SK-MEL-5 (cell line): ENCODE measurements at regions not wholly inside any gene's neighbourhood (a gene's known extent, or its start where the extent isn't known, plus 50 kb on each side); places are given as distances from the start of the nearest gene placed in this dataset.

Source experiments
- DNase-seq: peaks from one replicate; pipeline ENCODE4 v3.0.0-alpha.2; 2016; ENCODE audit warnings: low read depth, low spot score
- in situ Hi-C: cut with HindIII; loops from 2 replicates; pipeline ENCODE4 v1.10.0; 2016; ENCODE audit warnings: low sequenced_read_pairs, high pct_unique_total_duplicates, low pct_unique_long_range_greater_than_20kb

DNA sequence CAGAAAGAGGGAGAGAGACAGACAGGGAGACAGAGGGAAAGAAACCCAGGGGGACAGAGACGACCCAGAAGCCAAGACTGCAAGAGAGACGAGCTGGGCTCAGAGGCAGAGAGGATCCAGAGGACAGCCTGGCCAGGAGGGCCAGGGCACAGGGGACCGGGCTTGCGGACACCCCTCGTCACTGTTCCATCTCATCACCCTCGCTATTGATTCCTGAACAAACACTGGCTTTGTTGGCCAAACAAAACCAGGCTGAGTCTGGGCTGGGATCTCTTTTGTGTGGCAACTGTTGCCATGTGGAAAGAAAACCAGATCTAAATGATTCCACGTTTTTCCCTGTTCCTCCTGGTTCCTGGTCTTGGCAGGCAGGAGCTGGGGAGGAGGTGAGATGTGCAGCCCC is 339.4 kb downstream of the MN1 start:
- no peak for DNase-seq
- in situ Hi-C loops, result no loop called here

- no peak for DNase-seq
- in situ Hi-C loops, result no loop called here
These were observed 338.4 kb downstream of the MN1 start for GRCh38 chr22:27463121-27463660.

DNA sequence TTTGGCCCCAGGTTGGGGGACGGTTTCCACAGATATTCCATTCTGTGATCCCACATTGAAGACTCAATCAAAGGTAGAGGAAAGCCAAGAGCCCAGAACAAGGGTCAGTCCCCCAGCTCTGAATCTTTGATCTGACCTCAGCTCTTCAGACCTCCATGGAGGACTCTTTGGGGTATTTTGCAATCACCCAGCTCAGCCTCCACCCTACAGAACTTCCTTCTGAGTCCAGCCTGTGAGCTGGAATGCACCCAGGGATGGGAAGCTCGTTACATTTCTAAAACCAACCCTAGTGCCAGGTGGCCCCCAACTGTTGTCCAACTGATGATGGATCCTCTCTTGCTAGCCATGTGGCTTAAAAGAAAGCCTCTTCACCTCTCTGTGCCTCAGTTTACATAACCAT is 335.3 kb downstream of the MN1 start:
- DNase-seq, result no peak
- in situ Hi-C loops, result no loop called here

DNA sequence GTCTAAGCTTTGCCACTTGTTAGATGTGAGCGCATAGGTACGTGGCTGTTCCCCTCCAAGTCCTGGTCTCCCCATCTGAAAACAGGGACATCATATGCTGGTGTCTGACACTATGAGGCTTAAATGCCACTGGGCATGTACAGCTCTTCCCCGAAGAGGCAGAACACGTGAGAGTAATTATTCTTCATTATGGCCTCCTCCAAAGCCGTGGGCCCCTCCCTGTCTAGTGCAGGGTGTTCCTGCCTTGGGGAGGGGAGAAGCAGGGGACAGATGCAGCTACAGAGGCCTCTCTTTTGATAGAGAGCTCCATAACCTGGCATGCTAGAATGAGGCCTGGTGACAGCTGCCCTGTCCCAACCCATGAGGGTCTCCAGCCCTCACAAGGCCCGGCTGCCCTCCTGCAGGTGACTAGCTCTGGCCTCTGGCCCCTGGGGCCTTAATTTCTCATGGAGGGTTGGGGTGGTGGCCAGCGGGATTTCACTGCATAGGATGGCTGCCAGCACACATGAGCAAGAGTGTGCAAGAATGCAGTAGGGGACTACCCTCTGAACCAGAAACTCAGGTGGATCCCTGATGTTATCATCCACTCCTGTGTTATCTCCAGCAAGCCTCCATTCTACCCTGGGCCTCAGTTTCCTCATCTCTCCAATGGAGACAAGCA is 334.6 kb downstream of the MN1 start:
- DNase-seq, result no peak
- in situ Hi-C loops, result no loop called here

DNA sequence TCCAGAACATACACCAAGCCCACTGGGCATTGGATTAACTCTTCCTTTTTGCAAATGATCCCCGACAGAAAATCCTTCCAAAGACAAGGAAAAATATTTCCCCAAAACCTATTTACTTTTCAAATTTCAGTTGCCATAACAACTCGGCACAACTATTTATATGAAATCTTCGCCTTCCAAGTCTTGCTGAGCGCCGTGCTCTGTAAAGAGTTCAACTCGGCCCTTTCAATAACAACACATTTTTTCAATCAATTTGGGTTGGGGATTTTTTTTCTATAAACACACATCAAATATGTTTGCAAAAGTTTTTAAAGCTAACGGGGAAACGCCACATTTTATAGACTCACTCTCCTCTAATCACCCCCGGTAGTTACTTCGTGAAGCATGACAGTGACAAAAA is 333.8 kb downstream of the MN1 start:
- DNase-seq, result no peak
- in situ Hi-C loops, result no loop called here

DNA sequence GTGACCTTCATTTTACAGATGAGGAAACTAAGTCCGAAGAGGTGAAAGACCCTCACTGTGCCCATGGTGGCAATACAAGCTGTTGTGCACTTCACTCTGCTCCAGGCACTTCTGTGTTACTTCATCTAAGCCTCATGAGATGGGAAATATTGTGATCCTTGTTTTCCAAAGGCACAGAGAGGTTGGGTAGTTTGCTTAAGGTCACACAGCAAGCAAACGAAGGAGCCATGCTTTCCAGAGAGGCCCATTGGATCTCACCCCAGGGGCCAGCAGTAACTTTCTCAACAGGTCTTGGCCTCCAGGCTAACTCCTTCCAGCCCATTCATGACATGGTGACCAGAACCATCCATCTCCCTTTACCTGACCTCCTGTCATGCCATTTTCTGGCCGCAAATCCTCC is 332.8 kb downstream of the MN1 start:
- in situ Hi-C loops, result no loop called here
- DNase-seq, result no peak

DNA sequence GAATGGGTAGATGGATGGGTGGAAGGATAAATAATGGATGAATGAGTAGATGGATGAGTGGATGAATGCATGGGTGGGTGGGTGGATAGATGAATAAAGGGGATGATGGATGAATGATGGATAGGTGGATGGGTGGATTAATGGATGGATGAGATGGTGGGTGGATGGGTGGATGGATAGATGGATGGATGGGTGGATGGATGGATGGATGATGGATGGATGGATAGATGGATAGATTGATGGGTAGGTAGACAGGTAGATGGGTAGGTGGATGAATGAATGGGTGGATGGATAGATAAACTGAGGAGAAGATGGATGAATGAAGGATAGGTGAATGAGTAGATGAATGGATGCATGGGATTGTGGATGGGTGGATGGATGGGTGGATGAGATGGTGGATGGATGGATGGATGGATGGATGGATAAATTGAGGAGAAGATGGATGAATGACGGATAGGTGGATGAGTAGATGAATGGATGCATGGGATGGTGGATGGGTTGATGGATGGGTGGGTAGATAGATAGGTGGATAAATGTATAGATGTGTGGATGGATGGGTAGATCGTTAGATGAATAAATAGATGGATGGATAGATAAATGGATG is 331.3 kb downstream of the MN1 start:
- no peak for DNase-seq

DNA sequence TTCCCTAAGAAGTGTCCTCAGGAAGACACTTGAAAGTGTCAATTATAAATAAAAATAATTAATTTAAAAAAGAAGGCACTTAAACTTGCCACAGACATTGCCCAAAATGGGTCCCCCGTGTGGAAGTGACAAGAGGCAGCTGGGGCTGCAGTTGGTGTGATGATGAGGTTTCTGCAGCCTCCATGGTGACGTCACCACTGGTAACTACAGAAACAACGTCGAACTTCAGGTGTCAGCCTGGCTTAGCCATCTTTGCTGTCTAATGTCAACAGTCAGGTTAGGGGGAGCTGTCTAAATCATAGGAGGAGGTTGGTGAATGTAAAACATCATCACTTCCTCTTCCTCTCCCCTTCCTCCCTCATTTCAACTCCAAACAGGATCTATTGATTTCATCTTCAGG is 328.6 kb downstream of the MN1 start:
- in situ Hi-C loops, result no loop called here
- DNase-seq, result no peak

More for the DNA sequence above, 331.3 kb downstream of the MN1 start:
- in situ Hi-C loops, result no loop called here

GRCh38 chr22:27473533-27473932 is 328.0 kb downstream of the MN1 start:
- in situ Hi-C loops, result no loop called here
- DNase-seq, result peak; percentile 31

GRCh38 chr22:27474112-27474571 is 327.4 kb downstream of the MN1 start:
- no peak for DNase-seq

DNA sequence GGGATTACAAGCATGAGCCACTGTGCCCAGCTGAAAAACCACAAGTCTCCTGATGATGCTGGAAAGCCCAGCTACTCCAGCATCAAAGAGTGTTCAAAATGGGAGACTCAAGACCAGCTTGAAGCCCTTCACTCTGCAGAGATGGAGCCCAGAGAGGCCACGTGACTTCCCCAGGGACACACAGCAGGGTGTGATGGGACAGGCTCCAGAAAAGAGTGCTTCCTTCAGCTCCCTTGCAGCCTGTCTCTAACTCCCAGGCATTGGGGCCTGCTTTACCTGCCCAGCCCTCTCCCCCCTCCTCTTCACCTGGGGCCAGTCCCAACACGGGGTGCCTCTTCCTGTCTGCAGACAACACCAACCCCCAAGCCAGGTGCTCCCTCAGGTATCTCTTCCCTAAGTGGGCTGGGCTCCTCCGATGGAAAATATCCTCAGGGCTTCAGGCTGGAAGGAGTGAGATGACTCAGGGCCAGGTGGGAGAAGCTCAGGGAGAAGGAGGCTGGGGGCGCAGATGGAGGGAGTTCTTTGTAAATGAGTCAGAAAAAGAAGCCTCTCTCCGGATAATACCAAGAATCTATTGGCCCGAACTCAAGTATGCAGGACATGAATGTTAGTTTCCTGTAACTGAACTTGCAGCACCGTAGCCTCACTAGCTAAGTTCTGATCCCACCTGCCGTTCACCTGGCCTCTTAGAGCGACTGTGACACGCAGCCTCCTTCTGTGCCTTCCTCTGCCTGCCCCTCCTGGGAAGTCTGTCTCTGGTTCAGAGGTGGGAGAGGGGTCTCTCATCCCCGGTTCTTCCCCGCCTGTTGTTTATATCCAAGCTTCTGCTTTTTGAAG is 326.6 kb downstream of the MN1 start:
- no peak for DNase-seq
- in situ Hi-C loops, result no loop called here

More at GRCh38 chr22:27474112-27474571, 327.4 kb downstream of the MN1 start:
- in situ Hi-C loops, result no loop called here

- in situ Hi-C loops, result no loop called here
- DNase-seq, result no peak
These were observed 326.0 kb downstream of the MN1 start for GRCh38 chr22:27475548-27475897.

DNA sequence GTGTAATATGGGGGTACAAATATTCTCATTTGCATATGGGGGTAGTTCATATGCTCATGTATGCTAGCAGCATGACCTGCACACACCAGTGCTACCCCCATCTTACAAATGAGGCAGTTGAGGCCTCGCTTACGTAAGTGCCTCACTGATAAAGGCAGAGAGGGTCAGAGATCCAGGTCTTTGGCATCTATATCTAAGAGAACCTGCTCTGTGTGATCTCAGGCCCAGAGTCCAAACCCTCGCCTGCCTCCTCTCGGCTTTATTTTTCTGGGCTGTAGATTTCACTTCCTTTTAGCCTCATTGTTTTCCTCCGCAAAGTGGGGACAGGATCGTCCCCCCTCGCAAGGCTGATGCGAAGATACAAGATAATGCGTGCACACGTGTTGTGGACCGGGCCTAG is 325.2 kb downstream of the MN1 start:
- no peak for DNase-seq
- in situ Hi-C loops, result no loop called here

GRCh38 chr22:27476729-27477128 is 324.8 kb downstream of the MN1 start:
- no peak for DNase-seq

GRCh38 chr22:27477171-27477570 is 324.4 kb downstream of the MN1 start:
- no peak for DNase-seq
- in situ Hi-C loops, result no loop called here

More at GRCh38 chr22:27476729-27477128, 324.8 kb downstream of the MN1 start:
- in situ Hi-C loops, result no loop called here

- in situ Hi-C loops, result no loop called here
- DNase-seq, result peak; percentile 54
These were observed 321.1 kb downstream of the MN1 start for GRCh38 chr22:27480487-27480886.

GRCh38 chr22:27482402-27482801 is 319.2 kb downstream of the MN1 start:
- no peak for DNase-seq
- in situ Hi-C loops, result no loop called here

DNA sequence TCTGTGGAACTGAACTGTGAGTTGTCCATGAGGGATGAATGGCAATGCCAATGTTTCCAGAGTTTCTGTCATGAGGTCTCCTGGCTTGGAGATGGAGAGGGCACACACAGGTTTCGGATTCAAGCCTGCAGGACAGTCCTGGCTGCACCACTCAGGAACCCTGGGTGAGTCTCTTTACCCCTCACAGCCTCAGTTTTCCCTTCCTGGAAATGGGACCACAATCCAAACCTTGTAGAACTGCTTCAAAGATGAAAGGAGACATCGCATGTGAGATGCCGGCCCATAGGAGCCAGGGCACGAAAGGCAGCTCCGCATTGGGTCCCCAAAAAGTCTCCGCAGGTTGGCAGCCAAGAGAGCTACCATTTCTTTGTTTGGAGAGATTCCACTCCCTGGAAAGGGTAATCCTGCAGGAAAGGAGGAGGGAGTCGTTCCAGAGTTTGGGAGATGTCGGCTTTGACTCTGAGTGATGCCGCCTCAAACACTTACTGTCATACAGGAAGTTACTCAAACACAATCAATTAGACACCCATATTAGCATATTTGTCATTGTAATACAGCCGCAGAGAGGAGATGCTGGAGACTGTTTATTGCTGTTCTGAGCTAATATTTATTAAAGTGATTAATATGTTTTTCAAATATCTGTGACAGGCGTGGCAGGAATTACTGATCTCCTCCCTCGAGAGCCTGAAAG is 318.3 kb downstream of the MN1 start:
- DNase-seq, result no peak
- in situ Hi-C loops, result no loop called here
